ENCODE measurements at regions not wholly inside any gene's neighbourhood (a gene's known extent, or its start where the extent isn't known, plus 50 kb on each side); places are given as distances from the start of the nearest gene placed in this dataset.
A peak's percentile ranks its signal among the peaks of the same experiment; 100 is the strongest.

- no peaks in the 10 kb centered on the region for H3K4me1 ChIP-seq
- no peak for TF ChIP-seq POLR2AphosphoS5 (IDR thresholded peaks at IDR 0.05)
- no peak for TF ChIP-seq CTCF (IDR thresholded peaks at IDR 0.05)
- no peak for TF ChIP-seq POLR2A (IDR thresholded peaks at IDR 0.05; ENCODE audit: low read depth)
- no peak for TF ChIP-seq EP300 (IDR thresholded peaks at IDR 0.05)
- intact Hi-C loops (cut with DNase I) = no loop called here
- no peaks in the 10 kb centered on the region for H3K9me3 ChIP-seq
- no peaks in the 10 kb centered on the region for H3K27me3 ChIP-seq
- no peak for DNase-seq (ENCODE audit: extremely low spot score)
- no peaks in the 10 kb centered on the region for H3K36me3 ChIP-seq
- no peak overlapping the region for H3K4me3 ChIP-seq
- H3K27ac ChIP-seq (replicated peaks in 1 of 4) = no peak overlapping the region
Measured at GRCh38 chr5:89471115-89471514, 588.1 kb upstream of the MEF2C start.

GRCh38 chr5:89470658-89471057 is 587.7 kb upstream of the MEF2C start:
- Histone ChIP-seq H3K27ac (replicated peaks in 1 of 4) (no peak overlapping the region), H3K4me3 (no peak overlapping the region), H3K27me3 (no peaks in the 10 kb centered on the region), H3K9me3 (no peaks in the 10 kb centered on the region), H3K36me3 (no peaks in the 10 kb centered on the region), H3K4me1 (no peaks in the 10 kb centered on the region)
- 85% methylated on average over 1 of the region's 1 CpG for WGBS
- TF ChIP-seq POLR2A (IDR thresholded peaks at IDR 0.05; ENCODE audit: low read depth) (no peak), EP300 (IDR thresholded peaks at IDR 0.05) (no peak), POLR2AphosphoS5 (IDR thresholded peaks at IDR 0.05) (no peak), CTCF (IDR thresholded peaks at IDR 0.05) (no peak)
- no peak for DNase-seq (ENCODE audit: extremely low spot score)
- intact Hi-C loops (cut with DNase I) = no loop called here

GRCh38 chr5:89458332-89458656 is 575.3 kb upstream of the MEF2C start:
- no peaks in the 10 kb centered on the region for H3K27me3 ChIP-seq

GRCh38 chr5:89457411-89458331 is 574.7 kb upstream of the MEF2C start:
- no peak for DNase-seq (ENCODE audit: extremely low spot score)
- no peak for TF ChIP-seq POLR2A (IDR thresholded peaks at IDR 0.05; ENCODE audit: low read depth)
- TF ChIP-seq POLR2AphosphoS5 (IDR thresholded peaks at IDR 0.05) = peak; percentile 42 to 49
- no peak for TF ChIP-seq CTCF (IDR thresholded peaks at IDR 0.05)
- Histone ChIP-seq H3K27ac (replicated peaks in 1 of 4) (peak overlapping the region; percentile 4 to 56 (median 20)), H3K27me3 (no peaks in the 10 kb centered on the region), H3K4me1 (peaks cover 11 to 18% (median 12%) of the 10 kb centered on the region in 4 donors), H3K9me3 (no peaks in the 10 kb centered on the region), H3K36me3 (no peaks in the 10 kb centered on the region), H3K4me3 (no peak overlapping the region)
- 60% methylated on average over 6 of the region's 6 CpGs for WGBS
- intact Hi-C loops (cut with DNase I) = no loop called here

More at GRCh38 chr5:89458332-89458656, 575.3 kb upstream of the MEF2C start:
- no peak for DNase-seq (ENCODE audit: extremely low spot score)
- peaks cover 11 to 18% (median 12%) of the 10 kb centered on the region in 4 donors for H3K4me1 ChIP-seq
- no peaks in the 10 kb centered on the region for H3K9me3 ChIP-seq
- no peak overlapping the region for H3K4me3 ChIP-seq
- no peaks in the 10 kb centered on the region for H3K36me3 ChIP-seq
- intact Hi-C loops (cut with DNase I) = no loop called here
- 83% methylated on average over 1 of the region's 1 CpG for WGBS
- TF ChIP-seq POLR2AphosphoS5 (IDR thresholded peaks at IDR 0.05) (no peak), POLR2A (IDR thresholded peaks at IDR 0.05; ENCODE audit: low read depth) (no peak), EP300 (IDR thresholded peaks at IDR 0.05) (no peak), CTCF (IDR thresholded peaks at IDR 0.05) (no peak)
- H3K27ac ChIP-seq (replicated peaks in 1 of 4) = peak overlapping the region in 2 of 4 donors; percentile 10 to 35

All from esophagus muscularis mucosa (tissue), 4 donors.